HG03108 (cell line): ENCODE measurements at regions not wholly inside any gene's neighbourhood (a gene's known extent, or its start where the extent isn't known, plus 50 kb on each side); places are given as distances from the start of the nearest gene placed in this dataset.

Experiments used
- ATAC-seq: cut with Tn5 transposase; IDR thresholded peaks from one replicate; pipeline ENCODE4 v1.9.1; 2021; ENCODE audit warnings: moderate library complexity; ENCODE audit not compliant: unreplicated experiment

GRCh38 chr12:66903782-66904396 lies 225.0 kb upstream of the GRIP1 start:
- no peak for ATAC-seq

GRCh38 chr12:66905201-66905600 lies 226.3 kb upstream of the GRIP1 start:
- no peak for ATAC-seq

- ATAC-seq, result no peak
Measured at GRCh38 chr12:66910366-66910974, 231.6 kb upstream of the GRIP1 start.

GRCh38 chr12:66915306-66915904 lies 236.5 kb upstream of the GRIP1 start:
- no peak for ATAC-seq

GRCh38 chr12:66916189-66916588 lies 237.3 kb upstream of the GRIP1 start:
- ATAC-seq, result no peak

- ATAC-seq, result no peak
Measured at GRCh38 chr12:66919466-66919865, 240.6 kb upstream of the GRIP1 start.

GRCh38 chr12:66920205-66920604 lies 241.3 kb upstream of the GRIP1 start:
- ATAC-seq, result no peak

GRCh38 chr12:66921151-66921550 lies 242.3 kb upstream of the GRIP1 start:
- no peak for ATAC-seq

GRCh38 chr12:66925083-66925482 lies 246.2 kb upstream of the GRIP1 start:
- ATAC-seq, result no peak

- no peak for ATAC-seq
Measured at GRCh38 chr12:66929121-66929520, 250.2 kb upstream of the GRIP1 start.

- ATAC-seq, result no peak
Measured at GRCh38 chr12:66931091-66931490, 252.2 kb upstream of the GRIP1 start.

- ATAC-seq, result no peak
Measured at GRCh38 chr12:66932126-66932525, 253.2 kb upstream of the GRIP1 start.

- no peak for ATAC-seq
Measured at GRCh38 chr12:66934302-66935062, 255.6 kb upstream of the GRIP1 start.

- no peak for ATAC-seq
Measured at GRCh38 chr12:66941150-66941549, 262.3 kb upstream of the GRIP1 start.

GRCh38 chr12:66942741-66943465 lies 264.0 kb upstream of the GRIP1 start:
- ATAC-seq, result no peak

GRCh38 chr12:66944365-66944764 lies 265.5 kb upstream of the GRIP1 start:
- no peak for ATAC-seq

GRCh38 chr12:66945189-66945817 lies 266.4 kb upstream of the GRIP1 start:
- ATAC-seq, result no peak

GRCh38 chr12:66947119-66947518 lies 268.2 kb upstream of the GRIP1 start:
- ATAC-seq, result no peak

GRCh38 chr12:66952668-66953067 lies 273.8 kb upstream of the GRIP1 start:
- no peak for ATAC-seq

GRCh38 chr12:66956300-66956699 lies 277.4 kb upstream of the GRIP1 start:
- no peak for ATAC-seq

- ATAC-seq, result no peak
Measured at GRCh38 chr12:66959276-66959675, 280.4 kb upstream of the GRIP1 start.
